HCT116 (cell line): ENCODE measurements at regions not wholly inside any gene's neighbourhood (a gene's known extent, or its start where the extent isn't known, plus 50 kb on each side); places are given as distances from the start of the nearest gene placed in this dataset.

Experiments used
- ATAC-seq: fragments of 200-7000 bp; cut with Tn5 transposase; 2 replicates; pipeline ENCODE4 v1.9.1; 2020; ENCODE audit warnings: mild to moderate bottlenecking, moderate library complexity
- BruUV-seq: library from RNA; stranded (reverse); fragments of 400-500 nt; replicated peaks from 2 replicates; lab custom pipeline; 2021; lab: Mats Ljungman, UMichigan
- CTCF ChIA-PET: fragments of 300-600 bp; sonication (Branson Sonifier 250); formaldehyde crosslinking; loops from one replicate; lab custom pipeline; 2021; ENCODE audit warnings: antibody characterized with exemption; lab: Charles Lee
- POLR2A ChIA-PET: fragments of 300-600, 350-600 bp; sonication (Branson Sonifier 250); formaldehyde crosslinking; loops from one replicate; lab custom pipeline; 2021; ENCODE audit warnings: antibody characterized with exemption; lab: Charles Lee
- RAD21 ChIA-PET, 2 experiments: fragments of 300-600 bp; sonication (Branson Sonifier 250); formaldehyde crosslinking; loops; one replicate each; lab custom pipeline; 2023; ENCODE audit warnings: low total read pairs in 2 of 2; ENCODE audit not compliant: uncharacterized antibody in 2 of 2, unreplicated experiment in 2 of 2, low non-redundant PET in 1 of 2; lab: Charles Lee
- DNase-seq: peaks from one replicate; pipeline ENCODE4 v3.0.0-alpha.2; 2010; ENCODE audit warnings: low read depth, low spot score
- H2AFZ ChIP-seq: fragments of 200-600 bp; shearing (Covaris generic), sonication (generic); 2 replicates; pipeline ENCODE4 v1.6.1; 2017; ENCODE audit warnings: low read depth, mixed run types, mixed read lengths, antibody characterized with exemption, low read length; ENCODE audit not compliant: poor library complexity, severe bottlenecking
- H3K27ac ChIP-seq: 2 replicates; pipeline ENCODE4 v1.5.1; 2012; ENCODE audit warnings: low read depth, low read length
- H3K27me3 ChIP-seq: fragments of 200-600 bp; sonication (generic); 2 replicates; pipeline ENCODE4 v1.6.1; 2016; ENCODE audit warnings: mixed run types, low read length, mixed read lengths; ENCODE audit not compliant: insufficient read depth
- H3K36me3 ChIP-seq, 2 experiments: fragments of 200-500 bp in 1 of 2; fragments of 200-600 bp in 1 of 2; sonication (Bioruptor generic) in 1 of 2; sonication (generic) in 1 of 2; 2 replicates each; pipeline versions ENCODE4 v1.5.1 to v1.6.1; 2014 to 2016; ENCODE audit warnings: low read length in 2 of 2, inconsistent platforms in 1 of 2, mixed read lengths in 1 of 2, mixed run types in 1 of 2; ENCODE audit not compliant: insufficient read depth in 2 of 2, control insufficient read depth in 1 of 2
- H3K4me1 ChIP-seq, 2 experiments: fragments of 200-600 bp in 1 of 2; sonication (generic) in 1 of 2; 2 replicates each; pipeline versions ENCODE4 v1.5.1 to v1.6.1; 2012 to 2017; ENCODE audit warnings: low read length in 2 of 2, inconsistent platforms in 1 of 2, mild to moderate bottlenecking in 1 of 2, mixed read lengths in 1 of 2, mixed run types in 1 of 2, moderate library complexity in 1 of 2; ENCODE audit not compliant: insufficient read depth in 2 of 2, control insufficient read depth in 1 of 2
- H3K4me2 ChIP-seq: fragments of 200-600 bp; sonication (generic); 2 replicates; pipeline ENCODE4 v1.6.1; 2017; ENCODE audit warnings: mixed run types, low read length, mixed read lengths
- H3K4me3 ChIP-seq, 2 experiments: fragments of 200-600 bp in 1 of 2; sonication (generic) in 1 of 2; replicated peaks in 1 of 2; 2 replicates each; pipeline ENCODE4 v1.5.1; 2011 to 2016; ENCODE audit warnings: low read length in 2 of 2, control low read depth in 1 of 2, low read depth in 1 of 2, mild to moderate bottlenecking in 1 of 2, mixed read lengths in 1 of 2, mixed run types in 1 of 2
- H3K79me2 ChIP-seq: fragments of 200-600 bp; sonication (generic); 2 replicates; pipeline ENCODE4 v1.6.1; 2017; ENCODE audit warnings: mild to moderate bottlenecking, mixed run types, low read length, moderate library complexity, mixed read lengths; ENCODE audit not compliant: insufficient read depth
- H3K9ac ChIP-seq: fragments of 200-600 bp; sonication (generic); 2 replicates; pipeline ENCODE4 v1.6.1; 2016; ENCODE audit warnings: low read length, mixed read lengths
- H3K9me2 ChIP-seq: fragments of 200-600 bp; sonication (generic), shearing (Covaris generic); 2 replicates; pipeline ENCODE4 v1.6.1; 2017; ENCODE audit warnings: mixed run types, mild to moderate bottlenecking, moderate library complexity; ENCODE audit not compliant: insufficient read depth
- H3K9me3 ChIP-seq, 2 experiments: fragments of 200-500 bp in 1 of 2; fragments of 200-600 bp in 1 of 2; sonication (Bioruptor generic) in 1 of 2; sonication (generic) in 1 of 2; 2 replicates each; pipeline ENCODE4 v1.6.1; 2014 to 2017; ENCODE audit warnings: low read length in 2 of 2, mixed read lengths in 2 of 2, inconsistent platforms in 1 of 2, low read depth in 1 of 2, mild to moderate bottlenecking in 1 of 2, mixed run types in 1 of 2, moderate library complexity in 1 of 2; ENCODE audit not compliant: control insufficient read depth in 1 of 2, insufficient read depth in 1 of 2
- H4K20me1 ChIP-seq: fragments of 200-600 bp; sonication (generic), shearing (Covaris generic); 2 replicates; pipeline ENCODE4 v1.6.1; 2017; ENCODE audit warnings: mixed run types, mild to moderate bottlenecking, moderate library complexity; ENCODE audit not compliant: insufficient read depth
- CBX3 ChIP-seq: IDR thresholded peaks from 2 replicates; pipeline ENCODE4 v1.6.1; 2012; ENCODE audit warnings: low read depth
- ELF1 ChIP-seq: IDR thresholded peaks from 2 replicates; pipeline ENCODE4 v1.6.1; 2012; ENCODE audit warnings: low read depth, borderline replicate concordance
- EZH2 ChIP-seq: fragments of 200-600 bp; sonication (generic); IDR thresholded peaks from 2 replicates; pipeline ENCODE4 v1.6.1; 2017; ENCODE audit warnings: antibody characterized with exemption, mixed run types
- EZH2phosphoT487 ChIP-seq: fragments of 200-600 bp; IDR thresholded peaks from 2 replicates; pipeline ENCODE4 v1.6.1; 2018; ENCODE audit warnings: antibody characterized with exemption, borderline replicate concordance
- FOSL1 ChIP-seq: IDR thresholded peaks from 2 replicates; pipeline ENCODE4 v1.6.1; 2012; ENCODE audit warnings: low read depth
- JUND ChIP-seq: IDR thresholded peaks from 2 replicates; pipeline ENCODE4 v1.6.1; 2012
- POLR2A ChIP-seq: IDR thresholded peaks from 2 replicates; pipeline ENCODE4 v1.7.0; 2011; ENCODE audit warnings: borderline replicate concordance; ENCODE audit not compliant: insufficient read depth, insufficient read length; ENCODE audit errors: extremely low read depth
- POLR2AphosphoS5 ChIP-seq: IDR thresholded peaks from 2 replicates; pipeline ENCODE4 v1.6.1; 2011; ENCODE audit warnings: mild to moderate bottlenecking, low read depth, low read length, moderate library complexity
- RAD21 ChIP-seq: IDR thresholded peaks from 2 replicates; pipeline ENCODE4 v1.6.1; 2012; ENCODE audit warnings: low read depth, mild to moderate bottlenecking
- REST ChIP-seq: IDR thresholded peaks from 2 replicates; pipeline ENCODE4 v1.6.1; 2012; ENCODE audit warnings: low read depth
- SIN3A ChIP-seq: IDR thresholded peaks from 2 replicates; pipeline ENCODE4 v1.6.1; 2012; ENCODE audit warnings: low read depth
- SP1 ChIP-seq: IDR thresholded peaks from 2 replicates; pipeline ENCODE4 v1.6.1; 2012; ENCODE audit warnings: low read depth
- YY1 ChIP-seq: IDR thresholded peaks from 2 replicates; pipeline ENCODE4 v1.6.1; 2011; ENCODE audit warnings: low read length, low read depth, moderate library complexity, mild to moderate bottlenecking; ENCODE audit not compliant: insufficient replicate concordance; ENCODE audit errors: extremely low read depth
- ZFX ChIP-seq: fragments of 450-650 bp; IDR thresholded peaks from 2 replicates; pipeline ENCODE4 v1.6.1; 2017
- ZNF274 ChIP-seq: fragments of 200-500 bp; sonication (Bioruptor generic); IDR thresholded peaks from 2 replicates; pipeline ENCODE4 v1.6.1; 2014; ENCODE audit warnings: mild to moderate bottlenecking, low read depth, low read length, inconsistent platforms
- intact Hi-C: fragments of 100-400 bp; cut with micrococcal nuclease; formaldehyde crosslinking; loops from 2 replicates; pipeline ENCODE4 v1.10.0; 2022
- TF ChIP-seq, protein P1 (sequence below): IDR thresholded peaks from 2 replicates; pipeline ENCODE4 v1.6.1; 2011; ENCODE audit warnings: mild to moderate bottlenecking, low read length, moderate library complexity; ENCODE audit not compliant: insufficient replicate concordance; ENCODE audit errors: extremely low read depth
- TF ChIP-seq, protein P2 (sequence below): IDR thresholded peaks from 2 replicates; pipeline ENCODE4 v1.6.1; 2012
- TF ChIP-seq, protein P3 (sequence below), 3 experiments: fragments of 200-600 bp in 1 of 3; sonication (generic) in 1 of 3; IDR thresholded peaks in 2 of 3; conservative IDR thresholded peaks in 1 of 3; 2 replicates each; pipeline ENCODE4 v1.5.1; 2012 to 2017; ENCODE audit warnings: low read depth in 2 of 3, low read length in 2 of 3, antibody characterized with exemption in 1 of 3, borderline replicate concordance in 1 of 3, control low read depth in 1 of 3, mild to moderate bottlenecking in 1 of 3, mixed read lengths in 1 of 3, mixed run types in 1 of 3, moderate library complexity in 1 of 3; ENCODE audit not compliant: insufficient read depth in 1 of 3

DNA sequence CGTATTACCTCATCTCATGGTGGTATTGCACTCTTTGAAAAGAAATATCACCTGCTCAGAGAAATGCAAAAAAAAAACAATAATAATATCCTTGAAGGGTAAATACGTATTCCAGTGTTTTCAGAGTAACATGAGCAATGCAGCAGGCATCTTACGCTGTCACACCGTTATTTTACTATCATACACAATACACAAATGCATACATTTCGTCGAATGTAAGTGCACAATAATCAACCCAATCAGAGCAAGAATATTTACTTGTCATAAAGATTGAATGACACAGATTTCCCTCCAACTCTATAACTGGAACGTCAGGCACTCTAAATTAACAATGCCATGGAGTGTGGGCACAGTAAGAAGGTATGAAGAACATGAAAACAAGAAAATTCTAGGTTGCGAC, 1050.1 kb downstream of the PLA2G4A start:
- Histone ChIP-seq H3K36me3 (no peaks in the 10 kb centered on the region), H2AFZ (no peak overlapping the region), H3K4me1 (no peaks in the 10 kb centered on the region), H3K4me2 (no peak overlapping the region), H3K27me3 (no peaks in the 10 kb centered on the region), H3K9me3 (no peaks in the 10 kb centered on the region), H3K79me2 (no peaks in the 10 kb centered on the region), H3K9me2 (no peaks in the 10 kb centered on the region), H3K9ac (no peak overlapping the region), H3K27ac (no peak overlapping the region), H4K20me1 (no peaks in the 10 kb centered on the region; the same call in 1 of the 2 replicates), H3K4me3 (no peak overlapping the region)
- no peak for ATAC-seq
- TF ChIP-seq SIN3A (no peak), JUND (no peak), EZH2phosphoT487 (no peak), POLR2AphosphoS5 (no peak), CBX3 (no peak), ZNF274 (no peak), ZFX (no peak), RAD21 (no peak), ELF1 (no peak), EZH2 (no peak), REST (no peak), POLR2A (no peak), YY1 (no peak), FOSL1 (no peak), SP1 (no peak)
- TF ChIP-seq, protein P1, sequence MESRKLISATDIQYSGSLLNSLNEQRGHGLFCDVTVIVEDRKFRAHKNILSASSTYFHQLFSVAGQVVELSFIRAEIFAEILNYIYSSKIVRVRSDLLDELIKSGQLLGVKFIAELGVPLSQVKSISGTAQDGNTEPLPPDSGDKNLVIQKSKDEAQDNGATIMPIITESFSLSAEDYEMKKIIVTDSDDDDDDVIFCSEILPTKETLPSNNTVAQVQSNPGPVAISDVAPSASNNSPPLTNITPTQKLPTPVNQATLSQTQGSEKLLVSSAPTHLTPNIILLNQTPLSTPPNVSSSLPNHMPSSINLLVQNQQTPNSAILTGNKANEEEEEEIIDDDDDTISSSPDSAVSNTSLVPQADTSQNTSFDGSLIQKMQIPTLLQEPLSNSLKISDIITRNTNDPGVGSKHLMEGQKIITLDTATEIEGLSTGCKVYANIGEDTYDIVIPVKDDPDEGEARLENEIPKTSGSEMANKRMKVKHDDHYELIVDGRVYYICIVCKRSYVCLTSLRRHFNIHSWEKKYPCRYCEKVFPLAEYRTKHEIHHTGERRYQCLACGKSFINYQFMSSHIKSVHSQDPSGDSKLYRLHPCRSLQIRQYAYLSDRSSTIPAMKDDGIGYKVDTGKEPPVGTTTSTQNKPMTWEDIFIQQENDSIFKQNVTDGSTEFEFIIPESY = no peak
- TF ChIP-seq, protein P2, sequence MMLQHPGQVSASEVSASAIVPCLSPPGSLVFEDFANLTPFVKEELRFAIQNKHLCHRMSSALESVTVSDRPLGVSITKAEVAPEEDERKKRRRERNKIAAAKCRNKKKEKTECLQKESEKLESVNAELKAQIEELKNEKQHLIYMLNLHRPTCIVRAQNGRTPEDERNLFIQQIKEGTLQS = no peak
- TF ChIP-seq, protein P3, sequence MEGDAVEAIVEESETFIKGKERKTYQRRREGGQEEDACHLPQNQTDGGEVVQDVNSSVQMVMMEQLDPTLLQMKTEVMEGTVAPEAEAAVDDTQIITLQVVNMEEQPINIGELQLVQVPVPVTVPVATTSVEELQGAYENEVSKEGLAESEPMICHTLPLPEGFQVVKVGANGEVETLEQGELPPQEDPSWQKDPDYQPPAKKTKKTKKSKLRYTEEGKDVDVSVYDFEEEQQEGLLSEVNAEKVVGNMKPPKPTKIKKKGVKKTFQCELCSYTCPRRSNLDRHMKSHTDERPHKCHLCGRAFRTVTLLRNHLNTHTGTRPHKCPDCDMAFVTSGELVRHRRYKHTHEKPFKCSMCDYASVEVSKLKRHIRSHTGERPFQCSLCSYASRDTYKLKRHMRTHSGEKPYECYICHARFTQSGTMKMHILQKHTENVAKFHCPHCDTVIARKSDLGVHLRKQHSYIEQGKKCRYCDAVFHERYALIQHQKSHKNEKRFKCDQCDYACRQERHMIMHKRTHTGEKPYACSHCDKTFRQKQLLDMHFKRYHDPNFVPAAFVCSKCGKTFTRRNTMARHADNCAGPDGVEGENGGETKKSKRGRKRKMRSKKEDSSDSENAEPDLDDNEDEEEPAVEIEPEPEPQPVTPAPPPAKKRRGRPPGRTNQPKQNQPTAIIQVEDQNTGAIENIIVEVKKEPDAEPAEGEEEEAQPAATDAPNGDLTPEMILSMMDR (IDR thresholded peaks at IDR 0.05 in 2 of 3, conservative IDR thresholded peaks at IDR 0.05 in 1 of 3; ENCODE audit: borderline replicate concordance in 1 of 3, insufficient read depth in 1 of 3, low read depth in 2 of 3, low read length in 2 of 3) = no peak
- intact Hi-C loops = no loop called here
- RAD21 ChIA-PET = no interaction called here
- no peak for DNase-seq
- CTCF ChIA-PET = no interaction called here
- POLR2A ChIA-PET = no interaction called here
- no TSS peak for BruUV-seq
